ENCODE measurements at regions not wholly inside any gene's neighbourhood (a gene's known extent, or its start where the extent isn't known, plus 50 kb on each side); places are given as distances from the start of the nearest gene placed in this dataset.

DNA sequence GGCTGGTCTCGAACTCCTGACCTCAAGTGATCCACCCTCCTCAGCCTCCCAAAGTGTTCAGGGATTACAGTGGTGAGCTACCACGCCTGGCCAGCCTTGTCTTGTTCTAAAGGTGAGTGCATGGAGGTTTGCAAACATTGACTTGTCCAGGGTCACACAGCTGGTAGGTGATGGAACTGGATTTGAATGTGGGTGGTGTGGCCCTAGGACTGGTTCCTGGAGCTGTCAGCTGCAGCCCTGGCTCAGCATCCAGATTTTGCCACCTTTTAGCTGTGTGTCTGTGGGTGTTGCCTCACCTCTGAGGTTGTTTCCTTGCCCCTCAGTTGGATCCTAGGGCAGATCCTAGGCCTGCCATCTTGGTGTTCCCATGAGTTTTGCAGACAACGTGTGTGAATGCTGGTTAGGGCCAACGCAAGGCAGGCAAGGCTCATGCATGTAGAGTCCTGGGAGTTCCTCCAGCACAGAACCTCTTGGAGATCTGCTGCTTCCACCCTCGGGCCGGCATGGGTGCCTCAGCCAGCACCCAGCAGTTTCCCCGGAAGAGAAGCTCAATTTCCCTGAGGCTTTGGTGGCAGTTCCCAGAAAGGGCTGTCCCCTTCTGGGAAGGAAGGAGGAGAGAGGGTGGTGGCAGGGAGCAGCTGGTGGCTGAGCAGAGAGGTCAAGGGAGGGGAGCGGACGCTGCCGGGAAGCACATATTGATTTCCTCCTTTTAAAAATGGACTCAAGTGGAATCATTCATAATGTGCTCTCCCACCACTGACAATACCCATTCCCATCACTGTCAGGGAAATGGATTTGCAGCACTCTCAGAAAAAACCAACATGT, 127.6 kb upstream of the HS6ST1 start:
- TF ChIP-seq, protein P1, sequence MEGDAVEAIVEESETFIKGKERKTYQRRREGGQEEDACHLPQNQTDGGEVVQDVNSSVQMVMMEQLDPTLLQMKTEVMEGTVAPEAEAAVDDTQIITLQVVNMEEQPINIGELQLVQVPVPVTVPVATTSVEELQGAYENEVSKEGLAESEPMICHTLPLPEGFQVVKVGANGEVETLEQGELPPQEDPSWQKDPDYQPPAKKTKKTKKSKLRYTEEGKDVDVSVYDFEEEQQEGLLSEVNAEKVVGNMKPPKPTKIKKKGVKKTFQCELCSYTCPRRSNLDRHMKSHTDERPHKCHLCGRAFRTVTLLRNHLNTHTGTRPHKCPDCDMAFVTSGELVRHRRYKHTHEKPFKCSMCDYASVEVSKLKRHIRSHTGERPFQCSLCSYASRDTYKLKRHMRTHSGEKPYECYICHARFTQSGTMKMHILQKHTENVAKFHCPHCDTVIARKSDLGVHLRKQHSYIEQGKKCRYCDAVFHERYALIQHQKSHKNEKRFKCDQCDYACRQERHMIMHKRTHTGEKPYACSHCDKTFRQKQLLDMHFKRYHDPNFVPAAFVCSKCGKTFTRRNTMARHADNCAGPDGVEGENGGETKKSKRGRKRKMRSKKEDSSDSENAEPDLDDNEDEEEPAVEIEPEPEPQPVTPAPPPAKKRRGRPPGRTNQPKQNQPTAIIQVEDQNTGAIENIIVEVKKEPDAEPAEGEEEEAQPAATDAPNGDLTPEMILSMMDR (IDR thresholded peaks at IDR 0.05), result no peak
- no peak for TF ChIP-seq POLR2A (IDR thresholded peaks at IDR 0.05)

Data from thyroid gland (tissue), 4 donors.